Prostate gland (tissue), 2 donors: ENCODE measurements at regions not wholly inside any gene's neighbourhood (a gene's known extent, or its start where the extent isn't known, plus 50 kb on each side); places are given as distances from the start of the nearest gene placed in this dataset.

Experiments used
- DNase-seq: peaks from one replicate; pipeline ENCODE4 v3.0.0-alpha.2; 2019; ENCODE audit warnings: low spot score
- H3K27ac ChIP-seq, 2 donors: fragments of 200-600 bp; sonication (generic); 2 replicates each; pipeline ENCODE4 v1.5.1; 2017 to 2019
- H3K27me3 ChIP-seq: fragments of 200-600 bp; sonication (generic); replicated peaks from 2 replicates; pipeline ENCODE4 v1.5.1; 2019; ENCODE audit not compliant: insufficient read depth
- H3K36me3 ChIP-seq, 2 donors: fragments of 200-600 bp; sonication (generic); 1 replicate in 1 of 2; 2 replicates in 1 of 2; pipeline versions ENCODE4 v1.5.1 to v1.8.1; 2017 to 2019
- H3K4me1 ChIP-seq: fragments of 200-600 bp; sonication (generic); replicated peaks from 2 replicates; pipeline ENCODE4 v1.5.1; 2019
- H3K4me3 ChIP-seq, 2 donors: fragments of 200-600 bp; sonication (generic); 2 replicates each; pipeline ENCODE4 v1.5.1; 2017 to 2019
- H3K9me3 ChIP-seq: fragments of 200-600 bp; sonication (generic); 2 replicates; pipeline ENCODE4 v1.5.1; 2017
- CTCF ChIP-seq, 4 experiments: fragments of 200-600 bp in 2 of 4; fragments of 450-650 bp in 2 of 4; sonication (generic) in 2 of 4; IDR thresholded peaks; 1 replicate in 3 of 4; 2 replicates in 1 of 4; pipeline ENCODE4 v1.5.1; 2016 to 2019; ENCODE audit warnings: antibody characterized with exemption in 4 of 4, mild to moderate bottlenecking in 2 of 4, moderate library complexity in 2 of 4
- POLR2A ChIP-seq: fragments of 450-650 bp; IDR thresholded peaks from one replicate; pipeline ENCODE4 v1.6.1; 2016; ENCODE audit warnings: antibody characterized with exemption, mild to moderate bottlenecking
- POLR2AphosphoS5 ChIP-seq: sonication (generic); formaldehyde crosslinking; IDR thresholded peaks from one replicate; pipeline ENCODE4 v1.6.1; 2017; ENCODE audit warnings: antibody characterized with exemption
- WGBS: methylation state at CpG from one replicate; pipeline ENCODE4 v1.1.5; 2018; 5-methylcytosine and 5-hydroxymethylcytosine counted together
- intact Hi-C: fragments of 100-400 bp; cut with DNase I; formaldehyde crosslinking; loops from one replicate; pipeline ENCODE4 v1.14.2; 2022

- no peaks in the 10 kb centered on the region for H3K36me3 ChIP-seq
- no peaks in the 10 kb centered on the region for H3K9me3 ChIP-seq
- H3K27ac ChIP-seq: no peak overlapping the region
- H3K4me3 ChIP-seq: no peak overlapping the region
- intact Hi-C loops: no loop called here
- no peaks in the 10 kb centered on the region for H3K4me1 ChIP-seq
- no peak for TF ChIP-seq POLR2AphosphoS5
- TF ChIP-seq POLR2A: no peak
- TF ChIP-seq CTCF (IDR thresholded peaks at IDR 0.05): no peak
- 89% methylated on average over 6 of the region's 6 CpGs for WGBS
- no peak for DNase-seq
- no peaks in the 10 kb centered on the region for H3K27me3 ChIP-seq
Measured at GRCh38 chr2:30358842-30359241, 88.2 kb upstream of the LCLAT1 start.

- no peak overlapping the region for H3K27ac ChIP-seq
- no peak for DNase-seq
- intact Hi-C loops: loop anchor here (5.0 kb wide), 2 partner anchors 43 to 57 kb away; no protein-coding TSS in a partner anchor
- no peaks in the 10 kb centered on the region for H3K27me3 ChIP-seq
- WGBS: 43% methylated on average over 7 of the region's 7 CpGs
- TF ChIP-seq POLR2A: no peak
- no peak for TF ChIP-seq POLR2AphosphoS5
- no peak for TF ChIP-seq CTCF (IDR thresholded peaks at IDR 0.05)
- H3K4me1 ChIP-seq: no peaks in the 10 kb centered on the region
- no peaks in the 10 kb centered on the region for H3K36me3 ChIP-seq
- H3K9me3 ChIP-seq: no peaks in the 10 kb centered on the region
- H3K4me3 ChIP-seq: no peak overlapping the region
Measured at GRCh38 chr2:30359644-30360167, 87.3 kb upstream of the LCLAT1 start.

GRCh38 chr2:30361751-30362394 is 85.2 kb upstream of the LCLAT1 start:
- TF ChIP-seq POLR2A (no peak), POLR2AphosphoS5 (no peak), CTCF (IDR thresholded peaks at IDR 0.05) (no peak)
- H3K27me3 ChIP-seq: no peaks in the 10 kb centered on the region
- intact Hi-C loops: loop anchor here (5.0 kb wide), 2 partner anchors 40 to 60 kb away; no protein-coding TSS in a partner anchor
- H3K9me3 ChIP-seq: no peaks in the 10 kb centered on the region
- H3K36me3 ChIP-seq: no peaks in the 10 kb centered on the region
- WGBS: 69% methylated on average over 11 of the region's 11 CpGs
- H3K4me3 ChIP-seq: no peak overlapping the region
- H3K4me1 ChIP-seq: no peaks in the 10 kb centered on the region
- DNase-seq: no peak
- H3K27ac ChIP-seq: no peak overlapping the region

GRCh38 chr2:30362468-30363081 is 84.5 kb upstream of the LCLAT1 start:
- intact Hi-C loops: loop anchor here (5.0 kb wide), 2 partner anchors 40 to 60 kb away; no protein-coding TSS in a partner anchor
- Histone ChIP-seq H3K27ac (no peak overlapping the region), H3K4me1 (no peaks in the 10 kb centered on the region)

More at GRCh38 chr2:30362468-30363081, 84.5 kb upstream of the LCLAT1 start:
- WGBS: 27% methylated on average over 4 of the region's 4 CpGs
- Histone ChIP-seq H3K27me3 (no peaks in the 10 kb centered on the region), H3K36me3 (no peaks in the 10 kb centered on the region), H3K9me3 (no peaks in the 10 kb centered on the region), H3K4me3 (no peak overlapping the region)
- no peak for DNase-seq
- no peak for TF ChIP-seq POLR2A
- no peak for TF ChIP-seq CTCF (IDR thresholded peaks at IDR 0.05)
- no peak for TF ChIP-seq POLR2AphosphoS5
